Stomach (tissue), 4 donors: ENCODE measurements at regions not wholly inside any gene's neighbourhood (a gene's known extent, or its start where the extent isn't known, plus 50 kb on each side); places are given as distances from the start of the nearest gene placed in this dataset.

Experiments used
- POLR2A ChIP-seq, 4 donors: fragments of 450-650 bp; IDR thresholded peaks; one replicate each; pipeline ENCODE4 v1.6.1; 2016; ENCODE audit warnings: antibody characterized with exemption in 4 of 4, control low read depth in 2 of 4, mild to moderate bottlenecking in 1 of 4, moderate library complexity in 1 of 4
- TF ChIP-seq, protein P1 (sequence below), 7 experiments: fragments of 450-650 bp in 4 of 7; fragments of 200-600 bp in 3 of 7; sonication (generic) in 3 of 7; IDR thresholded peaks; one replicate each; pipeline ENCODE4 v1.5.1; 2016 to 2019; ENCODE audit warnings: antibody characterized with exemption in 7 of 7, control low read depth in 2 of 7, mild to moderate bottlenecking in 1 of 7

DNA sequence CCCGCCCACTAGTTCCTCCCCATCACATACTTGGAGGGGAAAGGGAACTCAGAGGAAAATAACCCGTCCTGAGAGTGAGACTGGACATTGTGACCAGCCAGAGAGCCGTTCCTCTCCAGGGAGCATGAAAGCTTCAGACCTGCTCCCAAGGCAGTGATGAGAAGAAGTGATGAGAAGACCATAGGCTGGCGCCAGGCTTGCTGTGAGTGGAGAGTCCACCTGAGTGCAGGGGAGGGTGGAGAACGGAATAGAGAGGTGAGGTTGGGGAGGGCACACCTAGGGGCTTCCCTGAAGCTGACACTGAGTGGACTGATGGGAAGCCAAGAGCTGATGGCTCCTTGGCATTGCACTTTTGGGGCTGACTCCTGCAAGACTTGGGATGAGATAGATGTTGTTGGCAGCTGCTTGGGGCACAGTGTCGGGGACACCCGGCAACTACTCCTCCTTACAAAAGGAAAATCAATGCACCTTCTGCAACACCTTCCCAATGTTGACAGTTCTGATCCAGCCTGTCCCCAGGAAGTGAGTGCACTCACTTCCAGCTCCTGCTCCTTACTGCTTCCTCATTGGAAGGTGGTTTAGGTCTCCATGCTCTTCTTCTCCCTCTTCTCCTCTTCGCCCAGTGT is 79.4 kb downstream of the EMX2 start:
- TF ChIP-seq, protein P1, sequence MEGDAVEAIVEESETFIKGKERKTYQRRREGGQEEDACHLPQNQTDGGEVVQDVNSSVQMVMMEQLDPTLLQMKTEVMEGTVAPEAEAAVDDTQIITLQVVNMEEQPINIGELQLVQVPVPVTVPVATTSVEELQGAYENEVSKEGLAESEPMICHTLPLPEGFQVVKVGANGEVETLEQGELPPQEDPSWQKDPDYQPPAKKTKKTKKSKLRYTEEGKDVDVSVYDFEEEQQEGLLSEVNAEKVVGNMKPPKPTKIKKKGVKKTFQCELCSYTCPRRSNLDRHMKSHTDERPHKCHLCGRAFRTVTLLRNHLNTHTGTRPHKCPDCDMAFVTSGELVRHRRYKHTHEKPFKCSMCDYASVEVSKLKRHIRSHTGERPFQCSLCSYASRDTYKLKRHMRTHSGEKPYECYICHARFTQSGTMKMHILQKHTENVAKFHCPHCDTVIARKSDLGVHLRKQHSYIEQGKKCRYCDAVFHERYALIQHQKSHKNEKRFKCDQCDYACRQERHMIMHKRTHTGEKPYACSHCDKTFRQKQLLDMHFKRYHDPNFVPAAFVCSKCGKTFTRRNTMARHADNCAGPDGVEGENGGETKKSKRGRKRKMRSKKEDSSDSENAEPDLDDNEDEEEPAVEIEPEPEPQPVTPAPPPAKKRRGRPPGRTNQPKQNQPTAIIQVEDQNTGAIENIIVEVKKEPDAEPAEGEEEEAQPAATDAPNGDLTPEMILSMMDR (IDR thresholded peaks at IDR 0.05) = no peak
- no peak for TF ChIP-seq POLR2A (IDR thresholded peaks at IDR 0.05)
